ENCODE measurements at regions not wholly inside any gene's neighbourhood (a gene's known extent, or its start where the extent isn't known, plus 50 kb on each side); places are given as distances from the start of the nearest gene placed in this dataset.

GRCh38 chr16:18059089-18059488 lies 277.4 kb downstream of the NPIPA8 start:
- no peak for DNase-seq (ENCODE audit: low read depth)

- no peak for DNase-seq (ENCODE audit: low read depth)
These were observed 281.1 kb downstream of the NPIPA8 start for GRCh38 chr16:18055411-18055916.

- DNase-seq (ENCODE audit: low read depth) = no peak
These were observed 285.8 kb downstream of the NPIPA8 start for GRCh38 chr16:18050777-18051176.

- no peak for DNase-seq (ENCODE audit: low read depth)
These were observed 286.3 kb downstream of the NPIPA8 start for GRCh38 chr16:18050234-18050633.

GRCh38 chr16:18049547-18050133 lies 286.9 kb downstream of the NPIPA8 start:
- DNase-seq (ENCODE audit: low read depth) = no peak

- DNase-seq (ENCODE audit: low read depth) = no peak
These were observed 287.5 kb downstream of the NPIPA8 start for GRCh38 chr16:18048853-18049546.

- no peak for DNase-seq (ENCODE audit: low read depth)
These were observed 288.8 kb downstream of the NPIPA8 start for GRCh38 chr16:18047761-18048160.

- DNase-seq (ENCODE audit: low read depth) = no peak
These were observed 291.2 kb downstream of the NPIPA8 start for GRCh38 chr16:18045356-18045755.

- no peak for DNase-seq (ENCODE audit: low read depth)
These were observed 294.4 kb downstream of the NPIPA8 start for GRCh38 chr16:18041864-18042834.

GRCh38 chr16:18039931-18040330 lies 296.6 kb downstream of the NPIPA8 start:
- no peak for DNase-seq (ENCODE audit: low read depth)

GRCh38 chr16:18037051-18037450 lies 299.5 kb downstream of the NPIPA8 start:
- DNase-seq (ENCODE audit: low read depth) = no peak

- no peak for DNase-seq (ENCODE audit: low read depth)
These were observed 311.9 kb downstream of the NPIPA8 start for GRCh38 chr16:18024611-18025010.

GRCh38 chr16:18018376-18018775 lies 318.2 kb downstream of the NPIPA8 start:
- DNase-seq (ENCODE audit: low read depth) = no peak

GRCh38 chr16:18013863-18014262 lies 322.7 kb downstream of the NPIPA8 start:
- no peak for DNase-seq (ENCODE audit: low read depth)

GRCh38 chr16:18008356-18008755 lies 328.2 kb downstream of the NPIPA8 start:
- DNase-seq (ENCODE audit: low read depth) = no peak

GRCh38 chr16:18003033-18003432 lies 333.5 kb downstream of the NPIPA8 start:
- no peak for DNase-seq (ENCODE audit: low read depth)

GRCh38 chr16:17998996-17999395 lies 337.5 kb downstream of the NPIPA8 start:
- DNase-seq (ENCODE audit: low read depth) = no peak

- no peak for DNase-seq (ENCODE audit: low read depth)
These were observed 338.0 kb downstream of the NPIPA8 start for GRCh38 chr16:17998550-17998949.

GRCh38 chr16:17994027-17994426 lies 342.5 kb downstream of the NPIPA8 start:
- DNase-seq (ENCODE audit: low read depth) = no peak

GRCh38 chr16:17992416-17992815 lies 344.1 kb downstream of the NPIPA8 start:
- no peak for DNase-seq (ENCODE audit: low read depth)

- DNase-seq (ENCODE audit: low read depth) = no peak
These were observed 347.3 kb downstream of the NPIPA8 start for GRCh38 chr16:17989255-17989654.

GRCh38 chr16:17988839-17989238 lies 347.7 kb downstream of the NPIPA8 start:
- DNase-seq (ENCODE audit: low read depth) = no peak

GRCh38 chr16:17986991-17987390 lies 349.5 kb downstream of the NPIPA8 start:
- DNase-seq (ENCODE audit: low read depth) = no peak

Measured in activated T-cell treated with anti-CD3 and anti-CD28 coated beads for 48 hours (primary cell).